Immature natural killer cell (primary cell): ENCODE measurements at regions not wholly inside any gene's neighbourhood (a gene's known extent, or its start where the extent isn't known, plus 50 kb on each side); places are given as distances from the start of the nearest gene placed in this dataset.

ENCODE experiments used
- DNase-seq, 3 donors: peaks; one replicate each; pipeline ENCODE4 v3.0.0; 2022; ENCODE audit warnings: mixed read lengths in 1 of 3
- H3K27ac Mint-ChIP-seq, 6 donors: one replicate each; pipeline ENCODE4 v1.8.0; 2020; ENCODE audit warnings: mixed read lengths in 6 of 6, mild to moderate bottlenecking in 5 of 6, inconsistent platforms in 4 of 6, moderate library complexity in 3 of 6
- H3K27me3 Mint-ChIP-seq, 3 donors: one replicate each; pipeline ENCODE4 v1.8.0; 2020 to 2021; ENCODE audit warnings: low read depth in 3 of 3, mild to moderate bottlenecking in 3 of 3, mixed read lengths in 3 of 3, moderate library complexity in 3 of 3, inconsistent platforms in 1 of 3
- H3K36me3 Mint-ChIP-seq, 3 donors: one replicate each; pipeline ENCODE4 v1.8.0; 2020; ENCODE audit warnings: mixed read lengths in 3 of 3, inconsistent platforms in 2 of 3, mild to moderate bottlenecking in 2 of 3
- H3K4me1 Mint-ChIP-seq, 2 donors: one replicate each; pipeline ENCODE4 v1.8.0; 2020; ENCODE audit warnings: inconsistent platforms in 2 of 2, mild to moderate bottlenecking in 2 of 2, mixed read lengths in 2 of 2, moderate library complexity in 1 of 2
- H3K4me3 Mint-ChIP-seq, 5 donors: one replicate each; pipeline ENCODE4 v1.8.0; 2020; ENCODE audit warnings: mild to moderate bottlenecking in 5 of 5, mixed read lengths in 5 of 5, inconsistent platforms in 3 of 5, moderate library complexity in 3 of 5
- H3K9me3 Mint-ChIP-seq, 6 donors: one replicate each; pipeline ENCODE4 v1.8.0; 2020; ENCODE audit warnings: mild to moderate bottlenecking in 6 of 6, mixed read lengths in 6 of 6, inconsistent platforms in 4 of 6, moderate library complexity in 3 of 6

DNA sequence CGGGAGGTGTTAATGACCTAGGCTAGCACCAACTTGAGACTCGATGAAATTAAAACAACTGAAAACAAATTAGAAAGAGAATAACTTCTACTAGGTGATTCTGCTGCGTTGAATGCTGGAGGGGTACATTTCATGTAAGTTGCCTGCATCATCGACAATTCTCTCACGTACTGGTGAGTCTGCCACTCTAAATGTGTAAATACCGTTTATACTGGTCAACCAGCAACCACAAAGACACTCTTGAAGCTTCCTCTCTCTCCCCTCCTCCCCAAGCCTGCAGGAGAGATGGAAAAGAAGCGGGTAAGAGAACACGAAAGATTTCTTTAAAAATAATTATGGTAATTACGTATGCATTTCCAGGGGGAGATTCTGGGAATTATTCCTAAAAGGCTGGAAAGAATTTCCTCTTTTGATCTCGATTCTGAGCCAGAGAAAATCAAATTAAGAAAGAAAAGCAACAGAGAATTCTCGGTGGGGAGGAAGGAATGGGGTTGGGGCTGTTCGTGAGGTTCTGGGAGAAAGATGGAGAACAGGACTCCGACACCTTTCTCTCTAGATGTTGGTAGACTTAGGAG, 68.6 kb upstream of the MRTFB start:
- Mint-ChIP-seq H3K9me3 (no peaks in the 10 kb centered on the region), H3K27me3 (peaks cover 4 to 16% (median 9%) of the 10 kb centered on the region in 3 donors), H3K4me1 (no peaks in the 10 kb centered on the region), H3K36me3 (no peaks in the 10 kb centered on the region), H3K27ac (no peak overlapping the region), H3K4me3 (no peak overlapping the region)
- no peak for DNase-seq

DNA sequence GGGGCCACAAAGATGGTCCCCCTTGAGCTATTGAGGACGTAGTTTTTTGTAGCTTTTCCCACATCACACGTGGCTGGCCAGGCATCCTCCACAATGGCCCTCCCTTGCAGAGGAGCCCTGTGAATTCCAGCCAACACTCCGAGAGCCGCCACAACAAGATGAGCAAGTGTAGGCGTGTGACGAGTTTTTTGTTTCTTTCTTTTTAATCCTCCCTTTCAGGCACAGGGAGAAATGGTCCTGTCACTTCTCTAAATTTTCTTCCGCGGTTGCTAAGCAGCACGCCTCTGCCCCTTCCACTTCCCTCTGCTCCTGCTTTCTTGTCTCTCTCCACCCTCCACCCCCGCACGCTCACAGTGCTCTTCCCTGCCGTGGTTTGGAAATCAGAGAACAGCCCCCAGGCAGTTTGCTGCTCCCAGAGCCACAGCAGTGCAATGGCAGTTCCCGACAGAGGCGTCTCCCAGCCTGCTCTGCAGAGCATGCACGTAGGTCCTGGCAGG, 68.0 kb upstream of the MRTFB start:
- Mint-ChIP-seq H3K4me1 (no peaks in the 10 kb centered on the region), H3K9me3 (no peaks in the 10 kb centered on the region), H3K4me3 (no peak overlapping the region), H3K27me3 (peaks cover 4 to 16% (median 9%) of the 10 kb centered on the region in 3 donors), H3K36me3 (no peaks in the 10 kb centered on the region), H3K27ac (no peak overlapping the region)
- no peak for DNase-seq

DNA sequence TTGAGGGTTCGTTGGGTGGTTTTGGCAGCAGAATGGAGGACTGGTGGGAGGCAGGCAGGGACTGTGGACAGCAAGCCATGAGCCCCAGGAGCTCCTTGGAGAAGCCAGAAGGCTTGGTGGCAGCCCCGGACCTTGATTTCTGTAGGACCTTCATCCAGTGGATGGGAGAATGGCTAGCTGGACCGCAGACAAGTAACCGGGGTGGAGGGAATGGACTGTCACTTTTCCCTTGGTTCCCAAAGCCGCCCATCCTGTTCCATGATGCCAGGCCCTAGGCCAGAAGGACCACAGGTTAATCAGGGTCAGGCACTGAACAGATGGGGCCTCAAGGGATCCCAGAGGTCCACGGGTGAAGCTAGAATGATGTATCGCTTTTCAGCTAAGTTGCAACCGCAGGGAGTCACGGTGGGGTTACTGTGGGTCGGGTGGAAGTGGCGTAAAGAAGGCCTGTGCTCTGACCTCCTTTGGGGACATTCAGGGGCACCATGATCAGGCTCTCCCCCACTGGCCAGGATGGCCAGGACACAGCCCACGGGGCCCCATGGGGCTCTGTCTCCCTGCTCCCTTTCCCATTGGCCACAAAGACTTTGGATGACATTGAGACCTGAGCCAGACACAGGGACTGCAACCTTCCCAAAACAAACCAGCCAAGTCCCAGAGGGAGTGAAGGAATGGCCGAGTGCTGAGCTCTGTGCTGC, 66.9 kb upstream of the MRTFB start:
- no peaks in the 10 kb centered on the region for H3K4me1 Mint-ChIP-seq
- H3K9me3 Mint-ChIP-seq = no peaks in the 10 kb centered on the region
- no peak for DNase-seq
- H3K36me3 Mint-ChIP-seq = no peaks in the 10 kb centered on the region
- no peak overlapping the region for H3K27ac Mint-ChIP-seq
- H3K27me3 Mint-ChIP-seq = peaks cover 8 to 16% (median 9%) of the 10 kb centered on the region in 3 donors
- H3K4me3 Mint-ChIP-seq = no peak overlapping the region

DNA sequence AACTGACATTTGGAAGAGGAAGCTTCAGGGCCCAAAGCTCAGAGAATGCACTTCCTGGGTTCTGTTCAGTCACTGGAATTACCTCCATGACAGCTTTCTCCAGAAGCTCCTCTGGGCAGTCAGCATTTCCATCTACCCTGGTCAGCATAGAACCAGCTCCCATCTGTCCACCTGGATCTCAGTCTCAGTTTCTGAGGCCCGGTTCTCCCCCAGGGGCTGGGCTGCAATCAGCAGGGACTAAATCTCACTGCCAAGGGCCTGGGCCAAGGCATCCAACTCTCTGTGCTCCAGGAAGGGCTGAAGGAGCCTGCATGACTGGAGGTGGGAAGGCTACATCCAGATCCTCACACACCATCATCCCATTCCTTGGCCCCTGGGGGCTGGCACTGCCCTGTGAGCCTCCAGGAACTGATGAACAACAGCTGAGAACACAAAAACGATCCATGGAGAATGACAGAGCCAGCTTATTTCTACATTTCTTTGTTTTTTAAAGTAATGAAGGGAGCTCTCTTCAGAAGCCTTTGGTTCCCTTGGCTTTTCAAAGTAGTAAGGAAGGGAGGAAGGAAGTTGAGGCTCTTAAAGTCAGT, 66.3 kb upstream of the MRTFB start:
- H3K9me3 Mint-ChIP-seq = no peaks in the 10 kb centered on the region
- peaks cover 6 to 16% (median 8%) of the 10 kb centered on the region in 3 donors for H3K27me3 Mint-ChIP-seq
- no peak for DNase-seq
- no peak overlapping the region for H3K27ac Mint-ChIP-seq
- no peak overlapping the region for H3K4me3 Mint-ChIP-seq
- H3K36me3 Mint-ChIP-seq = no peaks in the 10 kb centered on the region
- H3K4me1 Mint-ChIP-seq = no peaks in the 10 kb centered on the region

DNA sequence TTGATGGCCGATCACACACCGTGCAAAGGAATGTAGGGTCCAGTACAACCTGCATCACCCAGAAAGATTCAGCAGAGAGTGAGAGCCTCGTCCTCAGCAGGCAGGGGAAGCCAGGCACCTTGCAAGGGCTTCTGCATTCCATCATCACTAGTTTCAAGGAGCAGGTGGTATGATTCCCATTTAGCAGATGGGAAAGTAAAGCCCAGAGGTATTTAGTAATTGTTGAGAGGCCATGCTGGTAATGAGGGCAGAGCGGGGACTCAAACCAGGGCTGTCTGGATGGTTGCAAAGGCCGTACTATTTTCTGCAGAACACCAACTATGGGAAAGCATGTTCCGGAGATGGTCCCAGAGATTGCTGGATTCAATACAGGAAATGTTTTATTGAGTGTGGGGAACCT, 65.8 kb upstream of the MRTFB start:
- Mint-ChIP-seq H3K4me1 (no peaks in the 10 kb centered on the region), H3K27ac (no peak overlapping the region), H3K9me3 (no peaks in the 10 kb centered on the region), H3K36me3 (no peaks in the 10 kb centered on the region), H3K27me3 (peaks cover 6 to 16% (median 8%) of the 10 kb centered on the region in 3 donors), H3K4me3 (no peak overlapping the region)
- DNase-seq = no peak

DNA sequence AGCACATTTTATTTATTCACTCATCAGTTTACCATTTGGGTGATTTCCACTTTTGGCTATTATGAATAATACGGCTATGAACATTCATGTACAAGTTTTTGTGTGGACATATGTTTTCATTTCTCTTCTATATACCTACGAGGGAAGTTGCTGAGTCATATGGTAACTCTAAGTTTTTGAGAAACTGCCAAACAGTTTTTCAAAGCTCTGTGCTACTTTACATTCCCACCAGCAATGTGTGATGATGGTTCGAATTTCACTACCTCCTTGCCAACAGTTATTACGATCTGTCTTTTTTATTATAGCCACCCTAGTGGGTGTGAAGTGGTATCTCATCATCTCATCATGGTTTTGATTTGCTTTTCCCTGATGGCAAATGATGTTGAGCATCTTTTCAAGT, 63.7 kb upstream of the MRTFB start:
- H3K4me3 Mint-ChIP-seq = no peak overlapping the region

DNA sequence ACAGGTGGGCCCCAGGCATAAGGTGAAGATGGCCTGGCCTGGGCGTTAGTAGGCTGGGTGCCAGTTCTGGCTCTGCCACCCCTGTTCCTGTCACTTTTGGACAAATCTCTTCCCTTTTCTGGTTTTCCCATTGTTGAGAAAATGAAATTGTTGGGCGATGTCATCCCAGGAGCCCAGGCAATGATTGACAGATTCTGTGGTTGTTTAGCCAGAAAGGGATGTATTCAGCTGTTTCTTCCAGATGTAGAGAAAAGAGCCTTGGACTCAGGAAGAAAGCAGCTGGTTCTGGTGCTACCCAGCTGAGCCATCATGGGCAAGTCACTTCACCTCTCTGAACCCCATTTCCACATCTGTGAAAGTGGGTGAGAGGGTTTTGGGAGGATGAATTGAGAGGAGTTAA, 60.1 kb upstream of the MRTFB start:
- Mint-ChIP-seq H3K36me3 (no peaks in the 10 kb centered on the region), H3K27me3 (peaks cover 2 to 5% (median 5%) of the 10 kb centered on the region in 3 donors), H3K27ac (peak overlapping the region in 1 of 6 donors; percentile 46), H3K9me3 (no peaks in the 10 kb centered on the region), H3K4me3 (no peak overlapping the region), H3K4me1 (no peaks in the 10 kb centered on the region)
- no peak for DNase-seq

More for the DNA sequence above, 63.7 kb upstream of the MRTFB start:
- no peak overlapping the region for H3K27ac Mint-ChIP-seq
- H3K27me3 Mint-ChIP-seq = peaks cover 5 to 7% (median 6%) of the 10 kb centered on the region in 3 donors
- no peak for DNase-seq
- H3K36me3 Mint-ChIP-seq = no peaks in the 10 kb centered on the region
- H3K4me1 Mint-ChIP-seq = no peaks in the 10 kb centered on the region
- H3K9me3 Mint-ChIP-seq = no peaks in the 10 kb centered on the region

DNA sequence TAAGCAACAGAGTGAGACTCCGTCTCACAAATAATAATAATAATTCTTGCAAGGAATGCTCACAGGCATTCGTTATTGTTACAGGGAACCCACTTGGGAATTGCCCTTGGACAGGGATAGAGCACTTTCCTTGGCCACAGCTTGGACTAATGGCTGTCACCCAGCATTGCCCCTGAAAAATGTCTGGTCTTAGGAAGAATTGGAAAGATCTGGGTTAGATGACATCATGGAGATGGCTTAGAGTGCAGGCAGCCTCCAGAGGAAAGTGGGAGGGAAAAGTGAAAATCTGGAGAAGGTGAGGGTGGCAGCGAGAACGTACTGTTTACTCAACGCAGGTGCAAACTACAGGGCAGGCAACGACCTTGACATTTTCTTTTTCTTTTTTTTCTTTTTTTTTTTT, 59.3 kb upstream of the MRTFB start:
- Mint-ChIP-seq H3K9me3 (no peaks in the 10 kb centered on the region), H3K36me3 (no peaks in the 10 kb centered on the region), H3K4me1 (no peaks in the 10 kb centered on the region), H3K4me3 (no peak overlapping the region), H3K27ac (no peak overlapping the region), H3K27me3 (peaks cover 0 to 5% (median 0%) of the 10 kb centered on the region in 3 donors)
- no peak for DNase-seq

DNA sequence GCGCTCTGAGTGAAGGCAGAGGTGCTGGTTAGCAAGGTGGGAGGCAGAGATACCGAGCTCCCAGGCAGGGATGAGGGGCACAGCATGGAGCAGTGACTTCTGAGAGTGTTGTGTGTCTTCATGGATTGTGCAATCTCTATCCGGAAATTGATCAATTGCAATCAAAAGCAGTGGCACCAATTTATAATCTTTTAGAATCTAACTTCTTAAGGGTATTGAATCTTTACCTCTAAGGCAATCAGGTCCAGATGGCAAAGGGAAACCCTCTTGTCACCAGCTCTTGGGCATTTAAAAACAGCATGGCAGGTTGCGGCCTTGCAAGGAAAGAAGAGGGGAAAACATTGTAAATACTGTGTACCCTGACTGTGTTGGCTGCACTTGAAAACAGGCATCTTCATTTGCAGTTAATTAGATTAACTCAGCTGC, 58.0 kb upstream of the MRTFB start:
- no peak for DNase-seq
- H3K9me3 Mint-ChIP-seq = no peaks in the 10 kb centered on the region
- peaks cover 0 to 5% (median 0%) of the 10 kb centered on the region in 3 donors for H3K27me3 Mint-ChIP-seq
- H3K36me3 Mint-ChIP-seq = no peaks in the 10 kb centered on the region
- H3K4me1 Mint-ChIP-seq = no peaks in the 10 kb centered on the region
- no peak overlapping the region for H3K27ac Mint-ChIP-seq
- H3K4me3 Mint-ChIP-seq = no peak overlapping the region

DNA sequence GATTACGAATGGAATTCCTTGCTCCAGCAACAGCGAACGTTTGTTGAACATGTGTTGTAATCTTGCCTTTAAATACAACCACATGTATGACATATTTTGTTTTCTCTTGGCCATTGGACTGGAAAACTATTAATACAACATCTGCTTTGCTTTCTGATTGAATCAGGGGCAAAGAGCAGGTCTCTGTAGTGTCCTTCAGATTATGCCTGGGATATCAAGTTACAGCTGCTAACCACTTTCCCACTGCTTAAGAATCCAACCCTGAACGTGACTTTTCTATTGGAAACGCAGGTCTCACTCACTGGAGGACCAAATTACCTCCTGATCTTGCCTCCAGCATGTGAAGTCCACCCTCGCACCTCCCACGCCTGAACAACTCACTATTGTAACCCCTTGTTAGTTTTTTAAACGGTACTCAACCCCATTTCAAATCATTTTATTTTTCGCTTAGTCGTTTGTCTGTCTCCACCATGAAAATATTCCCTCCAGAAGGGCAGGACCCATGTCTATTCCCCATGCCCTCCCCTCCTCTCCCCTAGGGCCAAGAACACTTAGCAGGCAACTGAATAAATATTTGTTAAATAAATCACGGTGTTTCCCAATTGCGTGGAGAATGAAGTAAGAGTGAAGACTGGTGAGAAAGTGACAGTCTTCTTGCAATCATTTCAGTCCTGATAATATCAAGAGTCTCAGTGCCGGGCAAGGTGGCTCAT, 57.4 kb upstream of the MRTFB start:
- H3K27ac Mint-ChIP-seq = no peak overlapping the region
- no peak for DNase-seq
- no peaks in the 10 kb centered on the region for H3K9me3 Mint-ChIP-seq
- no peaks in the 10 kb centered on the region for H3K36me3 Mint-ChIP-seq
- no peak overlapping the region for H3K4me3 Mint-ChIP-seq
- no peaks in the 10 kb centered on the region for H3K4me1 Mint-ChIP-seq
- peaks cover 0 to 2% (median 1%) of the 10 kb centered on the region in 3 donors for H3K27me3 Mint-ChIP-seq

DNA sequence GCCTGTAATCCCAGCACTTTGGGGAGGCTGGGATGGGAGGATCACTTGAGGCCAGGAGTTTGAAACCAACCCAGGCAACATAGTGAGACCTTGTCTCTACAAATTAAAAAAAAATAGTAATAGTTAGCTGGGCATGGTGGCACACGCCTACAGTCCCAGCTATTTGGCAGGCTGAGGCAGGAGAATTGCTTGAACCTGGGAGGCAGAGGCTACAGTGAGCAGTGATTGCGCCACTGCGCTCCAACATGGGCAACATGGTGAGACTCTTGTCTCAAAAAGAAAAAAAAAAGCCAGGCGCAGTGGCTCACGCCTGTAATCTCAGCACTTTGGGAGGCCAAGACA, 56.9 kb upstream of the MRTFB start:
- Mint-ChIP-seq H3K9me3 (no peaks in the 10 kb centered on the region), H3K4me1 (no peaks in the 10 kb centered on the region), H3K4me3 (no peak overlapping the region), H3K27ac (no peak overlapping the region), H3K27me3 (peaks cover 0 to 2% (median 1%) of the 10 kb centered on the region in 3 donors), H3K36me3 (no peaks in the 10 kb centered on the region)
- DNase-seq = no peak

DNA sequence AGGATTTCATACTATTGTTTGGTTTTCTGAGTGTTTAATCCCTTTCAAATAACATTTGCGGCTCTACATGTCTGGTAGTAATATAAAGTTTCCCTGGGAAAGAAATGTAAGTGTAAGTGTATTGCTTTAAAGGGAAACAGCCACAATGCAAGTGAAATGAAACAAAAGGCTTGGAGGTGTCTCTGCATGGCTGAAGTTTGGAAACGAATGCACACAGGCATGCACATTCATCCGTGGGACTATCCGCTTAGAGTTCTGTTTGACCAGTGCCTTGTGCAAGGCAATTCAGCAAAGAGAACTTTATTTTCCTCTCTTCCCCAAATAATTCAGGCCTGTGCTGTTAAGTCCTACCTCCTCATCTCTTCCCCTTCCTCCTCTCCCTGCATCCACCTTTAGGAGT, 56.1 kb upstream of the MRTFB start:
- no peak for DNase-seq
- no peaks in the 10 kb centered on the region for H3K9me3 Mint-ChIP-seq
- peaks cover 0 to 2% (median 1%) of the 10 kb centered on the region in 3 donors for H3K27me3 Mint-ChIP-seq
- no peaks in the 10 kb centered on the region for H3K36me3 Mint-ChIP-seq
- H3K27ac Mint-ChIP-seq = no peak overlapping the region
- H3K4me1 Mint-ChIP-seq = no peaks in the 10 kb centered on the region
- no peak overlapping the region for H3K4me3 Mint-ChIP-seq

DNA sequence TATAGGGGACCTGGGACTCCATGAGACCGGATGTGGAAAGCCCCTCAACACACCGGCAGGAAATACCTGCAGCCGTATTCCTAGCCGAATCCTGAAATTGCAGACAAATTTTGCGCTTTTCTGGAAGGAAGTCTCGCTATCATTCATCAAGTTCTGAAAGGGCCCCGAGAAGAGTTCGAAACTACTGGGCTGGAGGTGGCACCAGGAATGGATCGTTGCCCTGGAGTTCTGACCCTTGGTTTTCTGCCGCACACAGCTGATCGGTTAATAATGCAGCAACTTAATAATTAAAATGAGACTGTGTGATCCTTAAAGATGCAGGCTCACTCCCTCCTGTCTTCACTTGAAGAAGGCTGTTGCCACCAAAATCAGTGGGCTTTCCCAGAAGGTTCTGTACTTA, 55.7 kb upstream of the MRTFB start:
- DNase-seq = no peak
- no peaks in the 10 kb centered on the region for H3K9me3 Mint-ChIP-seq
- no peak overlapping the region for H3K4me3 Mint-ChIP-seq
- H3K27me3 Mint-ChIP-seq = peaks cover 0 to 2% (median under 1%) of the 10 kb centered on the region in 3 donors
- no peaks in the 10 kb centered on the region for H3K4me1 Mint-ChIP-seq
- H3K36me3 Mint-ChIP-seq = no peaks in the 10 kb centered on the region
- no peak overlapping the region for H3K27ac Mint-ChIP-seq

DNA sequence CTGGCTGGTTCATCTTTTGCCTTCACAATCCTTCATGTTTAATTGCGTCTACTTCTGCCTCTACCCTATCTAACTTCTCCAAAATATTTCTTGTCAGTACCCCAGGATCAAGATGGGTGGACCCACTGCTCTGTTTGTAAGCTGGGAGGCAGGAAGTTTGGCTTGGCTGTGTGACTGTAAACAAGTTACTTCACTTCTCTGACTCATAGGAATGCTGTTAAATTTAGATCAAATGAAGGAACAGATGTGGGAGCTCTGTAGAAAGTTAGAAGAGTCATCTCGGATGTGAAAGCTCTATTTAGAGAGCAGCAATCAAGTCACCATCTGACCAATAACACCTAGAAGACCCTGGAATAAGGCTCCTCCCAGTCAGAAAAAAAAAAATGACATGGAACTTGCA, 55.2 kb upstream of the MRTFB start:
- Mint-ChIP-seq H3K4me1 (no peaks in the 10 kb centered on the region), H3K4me3 (no peak overlapping the region), H3K27me3 (peaks cover 0 to 2% (median 0%) of the 10 kb centered on the region in 3 donors), H3K36me3 (no peaks in the 10 kb centered on the region), H3K9me3 (no peaks in the 10 kb centered on the region), H3K27ac (no peak overlapping the region)
- no peak for DNase-seq
